HG02798 (cell line): ENCODE measurements at regions not wholly inside any gene's neighbourhood (a gene's known extent, or its start where the extent isn't known, plus 50 kb on each side); places are given as distances from the start of the nearest gene placed in this dataset.
"Not testable (repeated sequence)": the region's sequence is repeated elsewhere in the genome, so short reads cannot be mapped to it uniquely, and the experiment has no call there.

ENCODE experiments used
- ATAC-seq: cut with Tn5 transposase; IDR thresholded peaks from one replicate; pipeline ENCODE4 v1.9.1; 2021; ENCODE audit warnings: mild to moderate bottlenecking; ENCODE audit not compliant: unreplicated experiment, poor library complexity

- no peak for ATAC-seq
Measured at GRCh38 chr12:46629331-46630229, 196.2 kb downstream of the SLC38A4 start.

GRCh38 chr12:46628176-46628575 lies 197.6 kb downstream of the SLC38A4 start:
- no peak for ATAC-seq

- no peak for ATAC-seq
Measured at GRCh38 chr12:46627686-46628085, 198.1 kb downstream of the SLC38A4 start.

- ATAC-seq: not testable (repeated sequence)
Measured at GRCh38 chr12:46619474-46619873, 206.3 kb downstream of the SLC38A4 start.

- not testable (repeated sequence) for ATAC-seq
Measured at GRCh38 chr12:46617737-46618136, 208.1 kb downstream of the SLC38A4 start.

DNA sequence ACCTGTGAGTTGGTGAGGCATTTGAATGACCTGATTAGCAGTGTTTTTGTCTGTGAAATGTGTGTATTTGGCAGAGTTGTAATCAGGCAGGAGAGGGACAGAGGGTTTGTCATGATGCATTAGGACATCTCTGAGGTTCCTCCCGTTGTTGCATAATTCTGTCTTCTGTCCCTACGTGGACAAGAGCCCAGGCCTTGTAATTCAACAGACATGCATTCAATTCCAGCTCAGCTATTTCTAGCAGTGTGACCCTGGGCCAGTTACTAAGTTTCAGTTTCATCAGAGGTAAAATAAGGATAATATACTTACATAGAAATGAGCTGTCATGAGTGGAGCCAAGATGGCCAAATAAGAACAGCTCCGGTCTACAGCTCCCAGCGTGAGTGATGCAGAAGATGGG lies 208.6 kb downstream of the SLC38A4 start:
- no peak for ATAC-seq

DNA sequence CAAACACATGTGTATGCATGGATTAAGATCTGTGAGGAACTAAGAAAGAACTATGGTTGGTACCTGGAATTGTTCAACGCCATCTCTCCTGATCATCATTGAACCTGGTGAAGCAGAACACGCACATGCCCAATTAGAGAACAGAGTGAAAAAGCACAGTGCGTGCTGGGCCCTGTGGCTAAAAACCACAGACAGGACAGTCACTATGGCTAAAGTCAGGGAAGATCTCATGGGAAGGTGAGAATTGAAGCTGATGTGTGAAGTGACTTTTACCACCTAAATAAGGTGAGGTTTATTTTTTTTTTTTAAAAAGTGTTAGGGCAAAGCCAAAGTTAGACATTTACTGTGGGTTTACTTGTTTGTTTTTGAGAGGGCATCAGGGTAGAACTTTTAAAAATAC lies 215.0 kb downstream of the SLC38A4 start:
- ATAC-seq: no peak

DNA sequence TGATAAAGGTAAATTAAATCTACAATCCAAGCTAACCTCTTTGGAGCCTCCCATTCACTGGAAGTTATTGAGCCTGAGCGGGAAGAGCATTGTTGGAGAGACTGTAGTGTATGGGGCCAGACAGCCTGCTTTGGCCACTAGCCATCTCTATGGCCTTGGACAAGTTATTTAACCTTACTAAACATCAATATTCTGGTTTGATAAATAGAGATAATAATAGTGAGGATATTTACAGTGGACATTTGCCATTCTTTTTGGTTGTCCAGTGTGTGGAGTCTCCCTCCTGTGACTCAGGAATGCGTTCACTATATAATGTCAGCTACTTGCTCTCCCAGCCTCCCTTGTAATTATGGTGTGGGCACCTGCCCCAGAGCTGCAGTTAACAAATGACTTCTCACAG lies 216.1 kb downstream of the SLC38A4 start:
- no peak for ATAC-seq

DNA sequence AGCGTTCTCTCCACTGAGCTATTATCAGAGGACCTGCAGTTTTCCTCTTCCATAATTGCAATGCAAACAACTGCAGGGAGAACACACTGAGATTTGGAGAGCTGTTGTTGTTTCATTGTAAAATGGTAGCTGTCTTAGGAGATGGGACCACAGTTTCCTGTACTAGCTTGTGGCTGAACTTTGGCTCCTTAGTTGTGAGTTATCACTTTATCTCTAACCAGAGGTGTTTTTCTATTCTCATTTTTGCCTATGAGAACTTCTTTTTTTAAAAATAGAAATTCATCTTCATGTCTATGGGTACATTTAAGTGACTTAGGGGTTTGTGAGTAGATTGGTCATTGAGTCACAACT lies 216.5 kb downstream of the SLC38A4 start:
- ATAC-seq: peak; percentile 62

GRCh38 chr12:46608431-46609272 lies 217.1 kb downstream of the SLC38A4 start:
- no peak for ATAC-seq

DNA sequence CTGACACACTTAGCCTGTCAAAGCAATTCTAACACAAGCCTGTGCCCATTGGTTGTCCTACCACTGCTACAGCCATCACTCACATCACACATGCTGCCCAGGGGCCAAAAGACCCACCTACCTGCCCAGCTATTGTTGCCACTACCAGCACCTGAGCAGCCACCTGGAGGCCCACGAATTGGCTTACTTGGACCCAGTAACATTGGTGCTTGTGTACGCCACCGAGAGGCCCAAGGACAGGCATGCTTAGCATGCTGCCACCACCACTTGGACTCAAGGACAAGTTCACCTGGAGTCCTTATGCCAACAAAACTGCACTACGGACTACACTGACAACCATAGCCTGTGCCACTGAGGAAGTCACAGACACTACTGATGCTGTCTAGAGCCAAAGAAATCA lies 221.1 kb downstream of the SLC38A4 start:
- ATAC-seq: no peak

GRCh38 chr12:46603776-46604456 lies 221.9 kb downstream of the SLC38A4 start:
- ATAC-seq: no peak

DNA sequence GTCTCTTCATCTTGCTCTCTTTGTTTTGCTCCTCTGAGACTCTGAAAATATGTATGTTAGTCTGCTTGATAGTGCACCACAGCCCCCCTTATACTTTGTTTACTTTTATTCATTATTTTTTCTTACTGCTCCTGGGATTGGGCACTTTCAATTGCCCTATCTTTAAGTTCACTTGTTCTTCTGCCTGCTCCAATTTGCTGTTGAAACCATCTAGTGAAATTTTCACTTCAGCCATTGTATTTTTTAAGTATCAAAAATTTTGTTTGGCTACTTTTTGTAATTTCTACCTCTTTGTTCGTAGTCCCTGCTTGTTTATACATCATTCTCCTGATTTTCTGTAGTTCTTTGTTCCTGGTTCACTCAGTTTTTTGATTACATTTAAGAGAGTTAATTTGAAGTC lies 223.3 kb downstream of the SLC38A4 start:
- ATAC-seq: no peak

DNA sequence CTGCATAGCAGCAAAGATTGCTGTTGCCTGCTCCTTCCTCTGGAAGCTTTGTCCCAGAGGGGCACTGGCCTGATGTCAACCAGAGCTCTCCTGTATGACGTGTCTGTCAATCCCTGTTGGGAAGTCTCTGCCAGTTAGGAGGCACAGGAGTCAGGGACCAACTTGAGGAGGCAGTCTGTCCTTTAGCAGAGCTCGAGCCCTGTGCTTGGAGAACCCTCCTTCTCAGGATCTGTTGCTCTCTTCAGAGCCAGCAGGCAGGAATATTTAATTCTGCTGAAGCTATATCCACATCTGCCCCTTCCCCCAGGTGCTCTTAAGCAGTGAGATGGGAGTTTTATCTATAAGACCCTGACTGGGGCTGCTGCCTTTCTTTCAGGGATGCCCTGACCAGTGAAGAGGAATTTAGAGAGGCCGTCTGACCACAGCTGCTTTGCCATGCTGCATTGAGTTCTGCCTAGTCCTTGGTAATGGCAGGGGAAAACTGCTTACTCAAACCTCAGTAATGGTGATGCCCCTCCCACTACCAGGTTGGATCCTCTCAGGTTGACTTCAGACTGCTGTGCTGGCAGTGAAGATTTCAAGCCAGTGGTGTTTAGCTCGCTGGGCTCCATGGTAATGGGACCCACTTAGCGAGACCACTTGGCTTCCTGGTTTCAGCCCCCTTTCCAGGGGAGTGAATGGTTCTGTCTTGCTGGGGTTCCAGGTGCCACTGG lies 218.6 kb upstream of the SLC38A2 start:
- ATAC-seq: no peak

GRCh38 chr12:46585854-46586621 lies 213.5 kb upstream of the SLC38A2 start:
- ATAC-seq: no peak

GRCh38 chr12:46584098-46584497 lies 211.5 kb upstream of the SLC38A2 start:
- ATAC-seq: not testable (repeated sequence)

DNA sequence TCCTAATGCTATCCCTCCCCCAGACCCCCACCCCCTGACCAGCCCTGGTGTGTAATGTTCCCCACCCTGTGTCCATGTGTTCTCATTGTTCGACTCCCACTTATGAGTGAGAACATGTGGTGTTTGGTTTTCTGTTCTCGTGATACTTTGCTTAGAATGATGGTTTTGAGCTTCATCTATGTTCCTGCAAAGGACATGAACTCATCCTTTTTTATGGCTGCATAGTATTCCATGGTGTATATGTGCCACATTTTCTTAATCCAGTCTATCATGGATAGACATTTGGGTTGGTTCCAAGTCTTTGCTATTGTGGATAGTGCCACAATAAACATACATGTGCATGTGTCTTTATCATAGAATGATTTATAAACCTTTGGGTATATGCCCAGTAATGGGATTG lies 209.4 kb upstream of the SLC38A2 start:
- ATAC-seq: not testable (repeated sequence)

- no peak for ATAC-seq
Measured at GRCh38 chr12:46580445-46580844, 207.9 kb upstream of the SLC38A2 start.

GRCh38 chr12:46579474-46579873 lies 206.9 kb upstream of the SLC38A2 start:
- ATAC-seq: no peak
